Keratinocyte (primary cell): ENCODE measurements at regions not wholly inside any gene's neighbourhood (a gene's known extent, or its start where the extent isn't known, plus 50 kb on each side); places are given as distances from the start of the nearest gene placed in this dataset.

ENCODE experiments used
- DNase-seq: peaks from one replicate; pipeline ENCODE4 v3.0.0-alpha.2; 2011; ENCODE audit warnings: low read depth, missing footprints, low spot score
- FAIRE-seq: peaks from 2 replicates; lab custom pipeline; 2011; peaks lifted over from hg19 to GRCh38; lab: Jason Lieb, UNC
- H2AFZ ChIP-seq: 2 replicates; pipeline ENCODE4 v1.6.0; 2012; ENCODE audit warnings: low read length, control low read depth, inconsistent platforms; ENCODE audit not compliant: control insufficient read depth
- H3K27ac ChIP-seq: 2 replicates; pipeline ENCODE4 v1.5.1; 2011; ENCODE audit warnings: low read length; ENCODE audit not compliant: control insufficient read depth, insufficient read depth
- H3K27me3 ChIP-seq: 3 replicates; pipeline ENCODE4 v1.6.0; 2011; ENCODE audit warnings: low read length; ENCODE audit not compliant: control insufficient read depth, insufficient read depth; ENCODE audit errors: extremely low read depth
- H3K36me3 ChIP-seq, 2 experiments: 2 replicates in 1 of 2; 3 replicates in 1 of 2; pipeline ENCODE4 v1.5.1; 2011; ENCODE audit warnings: low read length in 2 of 2, mild to moderate bottlenecking in 1 of 2; ENCODE audit not compliant: control insufficient read depth in 2 of 2, insufficient read depth in 2 of 2; ENCODE audit errors: extremely low read depth in 1 of 2
- H3K4me1 ChIP-seq: 3 replicates; pipeline ENCODE4 v1.5.1; 2011; ENCODE audit warnings: low read length; ENCODE audit not compliant: control insufficient read depth, insufficient read depth; ENCODE audit errors: extremely low read depth
- H3K4me2 ChIP-seq: 3 replicates; pipeline ENCODE4 v1.6.0; 2011; ENCODE audit warnings: low read depth, low read length; ENCODE audit not compliant: control insufficient read depth, insufficient read depth; ENCODE audit errors: extremely low read depth
- H3K4me3 ChIP-seq, 3 experiments: fragments of 200-600 bp in 1 of 3; sonication (generic) in 1 of 3; 2 replicates in 2 of 3; 3 replicates in 1 of 3; pipeline ENCODE4 v1.5.1; 2011 to 2016; ENCODE audit warnings: low read length in 3 of 3, mild to moderate bottlenecking in 3 of 3, control low read depth in 2 of 3, inconsistent platforms in 1 of 3, low read depth in 1 of 3, mixed read lengths in 1 of 3, mixed run types in 1 of 3, moderate library complexity in 1 of 3; ENCODE audit not compliant: control insufficient read depth in 2 of 3, insufficient read depth in 2 of 3; ENCODE audit errors: extremely low read depth in 1 of 3
- H3K79me2 ChIP-seq: 2 replicates; pipeline ENCODE4 v1.6.0; 2012; ENCODE audit warnings: low read length; ENCODE audit not compliant: control insufficient read depth, insufficient read depth
- H3K9ac ChIP-seq: 3 replicates; pipeline ENCODE4 v1.6.0; 2011; ENCODE audit warnings: low read length; ENCODE audit not compliant: control insufficient read depth, insufficient read depth; ENCODE audit errors: extremely low read depth
- H3K9me1 ChIP-seq: 3 replicates; pipeline ENCODE4 v1.6.0; 2011; ENCODE audit warnings: low read length; ENCODE audit not compliant: control insufficient read depth, insufficient read depth; ENCODE audit errors: extremely low read depth
- H3K9me3 ChIP-seq: 2 replicates; pipeline ENCODE4 v1.5.1; 2012; ENCODE audit warnings: low read depth, low read length; ENCODE audit not compliant: control insufficient read depth
- H4K20me1 ChIP-seq: 3 replicates; pipeline ENCODE4 v1.6.0; 2011; ENCODE audit warnings: low read length; ENCODE audit not compliant: control insufficient read depth, insufficient read depth; ENCODE audit errors: extremely low read depth
- EZH2 ChIP-seq: IDR thresholded peaks from one replicate; pipeline ENCODE4 v1.6.1; 2012; ENCODE audit warnings: inconsistent platforms, mild to moderate bottlenecking, low read length, moderate library complexity
- dilution Hi-C: fragments of 300-500 bp; cut with MboI; formaldehyde crosslinking; loops from one replicate; pipeline ENCODE4 v1.7.0; 2020; ENCODE audit warnings: low sequenced_read_pairs; ENCODE audit not compliant: extremely low pct_ligation_motif_present
- TF ChIP-seq, protein P1 (sequence below), 3 experiments: IDR thresholded peaks in 1 of 3; conservative IDR thresholded peaks in 1 of 3; optimal IDR thresholded peaks in 1 of 3; 2 replicates in 2 of 3; 3 replicates in 1 of 3; pipeline versions ENCODE3 to v1.5.1; 2011; ENCODE audit warnings: low read length in 3 of 3, mild to moderate bottlenecking in 3 of 3, moderate library complexity in 2 of 3, control low read depth in 1 of 3, inconsistent platforms in 1 of 3; ENCODE audit not compliant: insufficient read depth in 2 of 3; ENCODE audit errors: extremely low read depth in 1 of 3

DNA sequence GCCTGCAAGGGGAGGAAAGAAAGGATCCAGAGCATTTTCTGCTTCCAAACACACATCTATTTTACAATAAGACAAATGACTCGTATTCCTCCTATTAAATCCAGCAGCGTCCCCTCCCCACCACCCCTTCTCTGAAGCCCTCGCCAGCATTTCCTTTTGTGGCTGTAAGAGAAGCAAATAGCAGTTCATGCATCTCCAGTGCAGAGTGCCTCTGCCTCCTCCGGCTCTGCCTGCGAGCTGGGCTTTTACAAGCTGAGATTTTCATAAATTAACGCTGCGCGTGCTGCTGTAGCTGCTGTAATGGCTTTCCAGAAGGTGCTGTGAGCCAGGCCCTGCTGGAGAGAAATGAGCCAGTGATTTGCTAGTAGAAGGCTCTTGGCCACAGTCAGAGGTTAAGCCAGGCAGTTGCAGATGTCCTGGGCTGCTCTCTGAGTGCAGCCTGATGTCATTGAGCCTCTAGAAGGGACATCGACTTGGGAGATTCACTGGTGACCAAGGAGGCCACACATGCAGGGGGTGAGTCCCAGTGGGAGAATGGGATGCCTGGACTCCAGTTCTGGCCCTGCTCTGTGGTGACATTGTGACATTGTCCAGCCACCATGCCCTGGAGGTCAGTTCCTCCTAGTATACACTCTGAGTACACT is 134.5 kb upstream of the NAV2 start:
- H3K79me2 ChIP-seq, result no peaks in the 10 kb centered on the region
- H3K4me1 ChIP-seq, result no peaks in the 10 kb centered on the region
- no peak overlapping the region for H3K27ac ChIP-seq
- dilution Hi-C loops, result no loop called here
- DNase-seq, result no peak
- no peak for FAIRE-seq
- H3K9ac ChIP-seq, result no peak overlapping the region
- TF ChIP-seq EZH2, result no peak
- TF ChIP-seq, protein P1, sequence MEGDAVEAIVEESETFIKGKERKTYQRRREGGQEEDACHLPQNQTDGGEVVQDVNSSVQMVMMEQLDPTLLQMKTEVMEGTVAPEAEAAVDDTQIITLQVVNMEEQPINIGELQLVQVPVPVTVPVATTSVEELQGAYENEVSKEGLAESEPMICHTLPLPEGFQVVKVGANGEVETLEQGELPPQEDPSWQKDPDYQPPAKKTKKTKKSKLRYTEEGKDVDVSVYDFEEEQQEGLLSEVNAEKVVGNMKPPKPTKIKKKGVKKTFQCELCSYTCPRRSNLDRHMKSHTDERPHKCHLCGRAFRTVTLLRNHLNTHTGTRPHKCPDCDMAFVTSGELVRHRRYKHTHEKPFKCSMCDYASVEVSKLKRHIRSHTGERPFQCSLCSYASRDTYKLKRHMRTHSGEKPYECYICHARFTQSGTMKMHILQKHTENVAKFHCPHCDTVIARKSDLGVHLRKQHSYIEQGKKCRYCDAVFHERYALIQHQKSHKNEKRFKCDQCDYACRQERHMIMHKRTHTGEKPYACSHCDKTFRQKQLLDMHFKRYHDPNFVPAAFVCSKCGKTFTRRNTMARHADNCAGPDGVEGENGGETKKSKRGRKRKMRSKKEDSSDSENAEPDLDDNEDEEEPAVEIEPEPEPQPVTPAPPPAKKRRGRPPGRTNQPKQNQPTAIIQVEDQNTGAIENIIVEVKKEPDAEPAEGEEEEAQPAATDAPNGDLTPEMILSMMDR (optimal IDR thresholded peaks at IDR 0.05 in 1 of 3, IDR thresholded peaks at IDR 0.05 in 1 of 3, conservative IDR thresholded peaks at IDR 0.05 in 1 of 3; ENCODE audit: extremely low read depth in 1 of 3, insufficient read depth in 2 of 3, low read length in 3 of 3), result no peak
- H4K20me1 ChIP-seq, result no peaks in the 10 kb centered on the region
- no peak overlapping the region for H2AFZ ChIP-seq
- no peaks in the 10 kb centered on the region for H3K9me3 ChIP-seq
- no peak overlapping the region for H3K4me3 ChIP-seq
- H3K4me2 ChIP-seq, result no peak overlapping the region
- no peaks in the 10 kb centered on the region for H3K36me3 ChIP-seq
- peaks cover 9% of the 10 kb centered on the region for H3K27me3 ChIP-seq
- H3K9me1 ChIP-seq, result no peaks in the 10 kb centered on the region

DNA sequence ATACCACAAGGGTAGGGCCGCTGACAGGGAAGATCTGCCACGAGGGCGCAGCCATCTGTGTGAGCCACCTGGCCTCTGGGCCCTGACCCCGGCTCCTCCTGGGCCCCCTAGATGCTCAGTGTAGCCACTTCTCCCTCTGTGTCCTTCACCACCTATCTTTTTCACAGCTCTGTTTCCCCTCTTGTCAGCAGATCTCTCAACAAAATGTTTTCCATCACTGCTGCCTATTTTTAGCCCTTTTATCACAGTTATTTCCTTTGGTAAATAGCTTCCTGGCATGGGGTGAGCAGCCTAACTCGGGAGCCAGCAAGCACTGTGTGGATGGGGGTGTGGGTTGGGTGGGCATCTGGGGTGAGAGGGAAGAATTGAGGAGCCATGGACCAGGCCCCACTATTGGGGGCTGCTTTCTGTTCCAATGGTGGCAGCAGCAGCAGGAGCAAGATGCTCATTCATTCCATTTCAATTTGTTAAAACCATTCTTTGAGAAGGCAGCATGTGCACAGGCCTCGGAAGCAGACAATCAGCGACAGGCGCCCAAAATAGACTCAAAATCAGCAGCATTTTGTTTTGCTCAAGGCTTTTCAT is 135.2 kb upstream of the NAV2 start:
- Histone ChIP-seq H3K27ac (no peak overlapping the region), H3K9me1 (no peaks in the 10 kb centered on the region), H2AFZ (no peak overlapping the region), H3K4me3 (no peak overlapping the region), H3K4me1 (no peaks in the 10 kb centered on the region), H3K4me2 (no peak overlapping the region), H3K9me3 (no peaks in the 10 kb centered on the region), H3K27me3 (peaks cover 9% of the 10 kb centered on the region), H3K36me3 (no peaks in the 10 kb centered on the region), H4K20me1 (no peaks in the 10 kb centered on the region), H3K79me2 (no peaks in the 10 kb centered on the region), H3K9ac (no peak overlapping the region)
- FAIRE-seq (no peak), DNase-seq (no peak)
- no peak for TF ChIP-seq EZH2
- TF ChIP-seq, protein P1 (optimal IDR thresholded peaks at IDR 0.05 in 1 of 3, IDR thresholded peaks at IDR 0.05 in 1 of 3, conservative IDR thresholded peaks at IDR 0.05 in 1 of 3; ENCODE audit: extremely low read depth in 1 of 3, insufficient read depth in 2 of 3, low read length in 3 of 3), result no peak
- dilution Hi-C loops, result no loop called here
